ENCODE measurements at regions not wholly inside any gene's neighbourhood (a gene's known extent, or its start where the extent isn't known, plus 50 kb on each side); places are given as distances from the start of the nearest gene placed in this dataset.

DNA sequence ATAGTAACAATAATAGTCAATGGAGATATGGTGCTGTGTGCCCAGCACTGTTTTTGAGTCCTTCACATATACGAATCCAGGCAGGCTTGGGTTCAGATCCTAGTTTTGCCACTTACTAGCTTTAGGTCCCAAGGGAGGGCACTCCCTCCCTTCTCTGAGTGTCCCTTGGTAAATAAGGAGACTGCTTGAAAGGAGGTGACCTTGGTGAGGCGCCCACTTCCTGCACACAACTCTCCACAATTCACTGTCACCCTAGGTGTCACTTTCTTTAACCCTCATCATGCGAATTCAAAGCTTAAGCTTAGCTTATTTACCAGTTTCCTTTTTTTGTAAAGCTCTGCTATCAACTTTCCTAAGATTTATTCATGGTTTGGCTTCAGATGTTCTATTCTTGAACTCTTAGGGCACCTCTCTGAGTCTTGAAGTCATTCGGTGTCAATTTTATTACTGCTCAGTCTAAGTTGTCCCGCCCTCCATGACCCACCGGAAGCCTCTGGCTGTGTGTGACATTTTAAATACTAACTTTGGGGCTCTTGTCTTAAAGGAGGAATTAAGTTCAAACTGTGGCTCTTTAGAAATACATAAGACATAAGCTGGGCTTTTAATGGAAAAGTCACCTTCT, 170.7 kb upstream of the ZNF618 start:
- no CpG with 5 or more reads among the region's 6 CpGs for WGBS (ENCODE audit: insufficient coverage, insufficient read length)
- H3K4me1 ChIP-seq (ENCODE audit: control insufficient read depth, insufficient read depth, low read length): peaks cover 3% of the 10 kb centered on the region; the same call in 1 of the 2 replicates
- no peaks in the 10 kb centered on the region for H3K36me3 ChIP-seq (ENCODE audit: control insufficient read depth, insufficient read depth, low read length)
- H3K9me3 ChIP-seq (ENCODE audit: control insufficient read depth, insufficient read depth, low read length): no peaks in the 10 kb centered on the region
- no peaks in the 10 kb centered on the region for H3K27me3 ChIP-seq (ENCODE audit: control insufficient read depth, insufficient read depth, low read length)
- no peak for DNase-seq (ENCODE audit: low read depth, low spot score)
- no peak overlapping the region for H3K27ac ChIP-seq (ENCODE audit: low read length)
- no peak overlapping the region for H3K4me3 ChIP-seq (ENCODE audit: low read length)

DNA sequence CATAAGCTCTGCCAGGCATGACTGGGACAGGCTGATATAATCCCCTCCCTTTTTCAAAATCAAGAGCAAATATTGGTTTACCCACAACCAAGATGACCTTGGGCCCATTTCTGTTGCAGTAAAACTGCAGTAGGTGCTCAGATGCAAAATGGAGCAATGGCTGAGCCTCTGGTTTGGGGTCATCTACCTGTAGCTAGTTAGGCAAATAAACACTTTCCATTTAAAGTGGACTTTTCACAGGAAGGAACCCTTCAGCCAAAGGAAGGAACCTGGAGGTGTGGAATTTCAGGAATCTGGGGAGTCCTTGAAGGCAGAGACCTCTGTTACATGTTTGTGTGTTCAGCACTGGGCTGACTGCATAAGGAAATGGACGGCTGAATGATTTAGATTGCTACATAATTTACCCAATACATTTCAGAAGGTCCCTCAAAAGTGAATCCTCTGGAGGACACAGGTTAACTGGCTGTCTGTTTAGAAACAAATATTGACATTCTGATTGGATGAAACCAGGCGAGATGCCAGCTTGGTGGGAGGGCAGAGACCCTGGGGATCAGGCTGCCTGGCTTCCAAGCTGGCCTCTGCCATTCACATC, 170.1 kb upstream of the ZNF618 start:
- no peaks in the 10 kb centered on the region for H3K27me3 ChIP-seq (ENCODE audit: control insufficient read depth, insufficient read depth, low read length)
- no peak overlapping the region for H3K27ac ChIP-seq (ENCODE audit: low read length)
- H3K36me3 ChIP-seq (ENCODE audit: control insufficient read depth, insufficient read depth, low read length): no peaks in the 10 kb centered on the region
- no peaks in the 10 kb centered on the region for H3K9me3 ChIP-seq (ENCODE audit: control insufficient read depth, insufficient read depth, low read length)
- no peak overlapping the region for H3K4me3 ChIP-seq (ENCODE audit: low read length)
- no CpG with 5 or more reads among the region's 2 CpGs for WGBS (ENCODE audit: insufficient coverage, insufficient read length)
- H3K4me1 ChIP-seq (ENCODE audit: control insufficient read depth, insufficient read depth, low read length): peaks cover 3% of the 10 kb centered on the region; the same call in 1 of the 2 replicates
- DNase-seq (ENCODE audit: low read depth, low spot score): peak; percentile 60

DNA sequence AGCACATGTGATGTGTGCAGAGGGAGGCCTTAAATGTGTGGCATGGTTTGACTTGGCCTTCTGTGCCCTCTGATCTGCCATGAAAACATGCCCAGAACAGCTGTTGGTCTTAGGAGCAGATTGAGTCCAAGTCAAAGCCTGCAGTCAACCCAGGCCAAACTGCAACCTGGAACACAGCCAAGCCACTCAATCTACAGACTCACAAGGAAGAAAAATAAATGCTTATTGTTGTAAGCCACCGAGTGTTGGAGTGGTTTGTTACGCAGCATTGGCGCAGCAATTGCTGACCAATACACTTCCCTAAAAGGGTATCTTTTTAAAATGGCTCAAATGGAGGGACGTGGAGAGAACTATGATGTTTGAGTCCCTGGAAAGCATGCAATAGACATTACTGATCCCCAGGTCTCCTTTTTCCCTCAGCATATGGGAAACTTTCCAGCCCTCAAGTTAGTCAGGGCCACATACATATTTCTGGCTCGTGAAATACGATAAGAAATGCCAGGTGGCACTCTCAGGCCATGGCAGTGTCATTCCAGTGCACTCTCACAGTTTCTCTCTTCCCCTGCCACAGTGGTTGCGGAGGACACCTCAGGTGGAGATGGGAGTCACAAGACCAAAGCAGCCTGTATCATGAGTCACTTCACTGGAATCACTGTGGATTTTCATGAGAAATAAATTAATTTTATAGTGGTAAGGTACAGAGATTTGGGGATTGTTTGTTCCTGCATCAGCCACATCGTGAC, 168.0 kb upstream of the ZNF618 start:
- H3K9me3 ChIP-seq (ENCODE audit: control insufficient read depth, insufficient read depth, low read length): no peaks in the 10 kb centered on the region
- no peak overlapping the region for H3K4me3 ChIP-seq (ENCODE audit: low read length)
- DNase-seq (ENCODE audit: low read depth, low spot score): no peak
- H3K27ac ChIP-seq (ENCODE audit: low read length): no peak overlapping the region
- no peaks in the 10 kb centered on the region for H3K27me3 ChIP-seq (ENCODE audit: control insufficient read depth, insufficient read depth, low read length)
- no peaks in the 10 kb centered on the region for H3K4me1 ChIP-seq (ENCODE audit: control insufficient read depth, insufficient read depth, low read length)
- WGBS (ENCODE audit: insufficient coverage, insufficient read length): no CpG with 5 or more reads among the region's 8 CpGs
- H3K36me3 ChIP-seq (ENCODE audit: control insufficient read depth, insufficient read depth, low read length): no peaks in the 10 kb centered on the region

DNA sequence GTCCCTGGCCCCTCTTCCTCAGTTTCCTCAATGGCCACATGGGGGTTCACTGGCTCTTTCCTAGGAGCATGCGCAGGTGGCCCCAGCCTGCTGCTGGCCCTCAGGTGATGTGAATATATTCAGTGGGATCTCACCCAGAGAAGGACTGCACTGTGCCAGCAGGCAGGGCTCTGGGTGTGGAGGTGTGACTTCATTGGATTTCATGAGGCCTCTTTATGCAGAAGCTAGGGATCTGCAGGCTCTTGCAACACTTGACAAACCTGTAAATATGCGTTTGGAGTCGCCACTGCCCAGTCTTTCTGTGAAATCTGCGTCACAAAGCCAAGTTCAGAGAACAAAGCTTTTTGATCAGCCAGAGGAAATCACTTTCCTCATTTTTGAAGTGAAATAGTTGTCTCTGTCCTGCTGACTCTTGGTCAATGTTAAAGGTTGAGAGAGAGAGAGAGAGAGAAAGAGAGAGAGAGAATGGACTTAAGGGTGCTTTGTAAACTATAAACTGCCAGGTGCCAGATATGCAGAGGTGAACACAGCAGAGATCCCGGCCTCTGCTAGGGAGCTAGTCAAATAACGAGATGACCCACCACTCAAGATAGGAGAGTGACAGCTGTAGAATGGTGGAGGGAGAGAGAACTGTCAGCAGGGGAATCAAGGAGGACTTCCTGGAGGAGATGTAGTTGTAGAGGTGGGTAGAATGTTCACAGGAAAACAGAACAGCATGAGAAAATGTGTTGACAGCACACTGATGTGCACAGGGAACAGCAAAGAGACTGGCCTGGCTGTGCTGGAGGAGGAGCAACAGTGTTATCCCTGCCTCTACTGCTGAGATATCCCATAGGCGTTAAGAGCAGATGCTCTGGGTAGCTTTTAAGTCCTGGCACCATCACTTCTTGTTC, 167.0 kb upstream of the ZNF618 start:
- Histone ChIP-seq H3K4me1 (ENCODE audit: control insufficient read depth, insufficient read depth, low read length) (no peaks in the 10 kb centered on the region), H3K27me3 (ENCODE audit: control insufficient read depth, insufficient read depth, low read length) (no peaks in the 10 kb centered on the region), H3K9me3 (ENCODE audit: control insufficient read depth, insufficient read depth, low read length) (no peaks in the 10 kb centered on the region), H3K4me3 (ENCODE audit: low read length) (no peak overlapping the region), H3K36me3 (ENCODE audit: control insufficient read depth, insufficient read depth, low read length) (no peaks in the 10 kb centered on the region), H3K27ac (ENCODE audit: low read length) (no peak overlapping the region)
- WGBS (ENCODE audit: insufficient coverage, insufficient read length): no CpG with 5 or more reads among the region's 7 CpGs
- no peak for DNase-seq (ENCODE audit: low read depth, low spot score)

DNA sequence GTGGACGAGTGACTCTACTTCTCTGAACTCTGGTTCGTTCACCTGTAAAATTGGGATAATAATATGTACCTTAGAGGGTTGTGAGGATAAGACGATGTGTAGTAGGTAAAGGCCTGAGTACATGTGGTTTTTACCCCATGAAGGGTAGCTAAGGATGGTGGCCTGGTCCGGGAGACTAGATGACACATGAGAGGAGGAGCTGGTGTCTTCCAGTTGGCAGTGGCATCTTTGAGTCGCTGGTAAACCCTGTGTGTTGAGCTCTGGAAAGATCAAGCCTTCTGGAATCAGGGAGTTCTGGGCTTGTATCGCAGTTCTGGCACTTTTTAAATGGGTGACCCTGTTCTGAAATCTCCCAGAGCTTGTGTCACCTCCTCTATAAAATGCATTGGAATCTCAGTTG, 166.4 kb upstream of the ZNF618 start:
- H3K4me1 ChIP-seq (ENCODE audit: control insufficient read depth, insufficient read depth, low read length): no peaks in the 10 kb centered on the region
- no peak for DNase-seq (ENCODE audit: low read depth, low spot score)
- no peak overlapping the region for H3K4me3 ChIP-seq (ENCODE audit: low read length)
- H3K27me3 ChIP-seq (ENCODE audit: control insufficient read depth, insufficient read depth, low read length): no peaks in the 10 kb centered on the region
- no peaks in the 10 kb centered on the region for H3K9me3 ChIP-seq (ENCODE audit: control insufficient read depth, insufficient read depth, low read length)
- H3K36me3 ChIP-seq (ENCODE audit: control insufficient read depth, insufficient read depth, low read length): no peaks in the 10 kb centered on the region
- no CpG with 5 or more reads among the region's 6 CpGs for WGBS (ENCODE audit: insufficient coverage, insufficient read length)
- H3K27ac ChIP-seq (ENCODE audit: low read length): no peak overlapping the region

- Histone ChIP-seq H3K4me1 (ENCODE audit: control insufficient read depth, insufficient read depth, low read length) (no peaks in the 10 kb centered on the region), H3K4me3 (ENCODE audit: low read length) (no peak overlapping the region), H3K9me3 (ENCODE audit: control insufficient read depth, insufficient read depth, low read length) (no peaks in the 10 kb centered on the region), H3K36me3 (ENCODE audit: control insufficient read depth, insufficient read depth, low read length) (no peaks in the 10 kb centered on the region), H3K27ac (ENCODE audit: low read length) (no peak overlapping the region), H3K27me3 (ENCODE audit: control insufficient read depth, insufficient read depth, low read length) (no peaks in the 10 kb centered on the region)
- WGBS (ENCODE audit: insufficient coverage, insufficient read length): no CpG with 5 or more reads among the region's 1 CpG
- DNase-seq (ENCODE audit: low read depth, low spot score): no peak
Observed at GRCh38 chr9:113711251-113711650, 164.9 kb upstream of the ZNF618 start.

GRCh38 chr9:113712053-113712452, 164.1 kb upstream of the ZNF618 start:
- WGBS (ENCODE audit: insufficient coverage, insufficient read length): no CpG with 5 or more reads among the region's 2 CpGs
- DNase-seq (ENCODE audit: low read depth, low spot score): no peak

DNA sequence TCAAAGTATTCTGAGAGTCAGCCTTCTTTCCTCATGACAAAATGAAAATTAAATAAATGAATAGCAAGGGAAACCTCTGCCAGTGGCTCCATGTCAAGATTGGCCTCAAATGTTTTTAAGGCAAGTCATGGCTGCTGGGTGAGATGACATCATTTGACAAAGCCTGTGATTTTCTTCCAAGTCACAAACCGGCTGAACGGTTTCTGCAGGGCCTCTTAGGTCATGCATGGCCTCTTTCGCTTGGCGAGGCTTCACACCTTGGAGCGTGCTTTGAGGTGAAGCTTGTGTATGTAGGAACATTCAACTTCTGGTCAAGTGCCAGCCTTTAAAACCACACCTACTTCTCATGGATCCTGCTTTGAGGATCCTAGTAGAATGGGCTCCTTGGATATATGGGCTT, 161.0 kb upstream of the ZNF618 start:
- no peak overlapping the region for H3K27ac ChIP-seq (ENCODE audit: low read length)
- H3K36me3 ChIP-seq (ENCODE audit: control insufficient read depth, insufficient read depth, low read length): no peaks in the 10 kb centered on the region
- H3K9me3 ChIP-seq (ENCODE audit: control insufficient read depth, insufficient read depth, low read length): no peaks in the 10 kb centered on the region
- no peaks in the 10 kb centered on the region for H3K27me3 ChIP-seq (ENCODE audit: control insufficient read depth, insufficient read depth, low read length)
- no CpG with 5 or more reads among the region's 5 CpGs for WGBS (ENCODE audit: insufficient coverage, insufficient read length)
- H3K4me1 ChIP-seq (ENCODE audit: control insufficient read depth, insufficient read depth, low read length): no peaks in the 10 kb centered on the region
- DNase-seq (ENCODE audit: low read depth, low spot score): no peak
- H3K4me3 ChIP-seq (ENCODE audit: low read length): no peak overlapping the region

More at GRCh38 chr9:113712053-113712452, 164.1 kb upstream of the ZNF618 start:
- H3K9me3 ChIP-seq (ENCODE audit: control insufficient read depth, insufficient read depth, low read length): no peaks in the 10 kb centered on the region
- H3K27me3 ChIP-seq (ENCODE audit: control insufficient read depth, insufficient read depth, low read length): no peaks in the 10 kb centered on the region
- no peak overlapping the region for H3K27ac ChIP-seq (ENCODE audit: low read length)
- no peaks in the 10 kb centered on the region for H3K36me3 ChIP-seq (ENCODE audit: control insufficient read depth, insufficient read depth, low read length)
- H3K4me3 ChIP-seq (ENCODE audit: low read length): no peak overlapping the region
- no peaks in the 10 kb centered on the region for H3K4me1 ChIP-seq (ENCODE audit: control insufficient read depth, insufficient read depth, low read length)

GRCh38 chr9:113719919-113720318, 156.2 kb upstream of the ZNF618 start:
- no peaks in the 10 kb centered on the region for H3K4me1 ChIP-seq (ENCODE audit: control insufficient read depth, insufficient read depth, low read length)
- no peaks in the 10 kb centered on the region for H3K36me3 ChIP-seq (ENCODE audit: control insufficient read depth, insufficient read depth, low read length)
- WGBS (ENCODE audit: insufficient coverage, insufficient read length): no CpG with 5 or more reads among the region's 1 CpG
- DNase-seq (ENCODE audit: low read depth, low spot score): no peak
- no peaks in the 10 kb centered on the region for H3K27me3 ChIP-seq (ENCODE audit: control insufficient read depth, insufficient read depth, low read length)
- no peaks in the 10 kb centered on the region for H3K9me3 ChIP-seq (ENCODE audit: control insufficient read depth, insufficient read depth, low read length)
- no peak overlapping the region for H3K27ac ChIP-seq (ENCODE audit: low read length)
- no peak overlapping the region for H3K4me3 ChIP-seq (ENCODE audit: low read length)

- Histone ChIP-seq H3K9me3 (ENCODE audit: control insufficient read depth, insufficient read depth, low read length) (no peaks in the 10 kb centered on the region), H3K36me3 (ENCODE audit: control insufficient read depth, insufficient read depth, low read length) (no peaks in the 10 kb centered on the region), H3K27me3 (ENCODE audit: control insufficient read depth, insufficient read depth, low read length) (no peaks in the 10 kb centered on the region), H3K4me1 (ENCODE audit: control insufficient read depth, insufficient read depth, low read length) (no peaks in the 10 kb centered on the region), H3K27ac (ENCODE audit: low read length) (no peak overlapping the region), H3K4me3 (ENCODE audit: low read length) (no peak overlapping the region)
- WGBS (ENCODE audit: insufficient coverage, insufficient read length): no CpG with 5 or more reads among the region's 4 CpGs
- no peak for DNase-seq (ENCODE audit: low read depth, low spot score)
Observed at GRCh38 chr9:113720495-113720894, 155.6 kb upstream of the ZNF618 start.
